ENCODE measurements at regions not wholly inside any gene's neighbourhood (a gene's known extent, or its start where the extent isn't known, plus 50 kb on each side); places are given as distances from the start of the nearest gene placed in this dataset.

DNA sequence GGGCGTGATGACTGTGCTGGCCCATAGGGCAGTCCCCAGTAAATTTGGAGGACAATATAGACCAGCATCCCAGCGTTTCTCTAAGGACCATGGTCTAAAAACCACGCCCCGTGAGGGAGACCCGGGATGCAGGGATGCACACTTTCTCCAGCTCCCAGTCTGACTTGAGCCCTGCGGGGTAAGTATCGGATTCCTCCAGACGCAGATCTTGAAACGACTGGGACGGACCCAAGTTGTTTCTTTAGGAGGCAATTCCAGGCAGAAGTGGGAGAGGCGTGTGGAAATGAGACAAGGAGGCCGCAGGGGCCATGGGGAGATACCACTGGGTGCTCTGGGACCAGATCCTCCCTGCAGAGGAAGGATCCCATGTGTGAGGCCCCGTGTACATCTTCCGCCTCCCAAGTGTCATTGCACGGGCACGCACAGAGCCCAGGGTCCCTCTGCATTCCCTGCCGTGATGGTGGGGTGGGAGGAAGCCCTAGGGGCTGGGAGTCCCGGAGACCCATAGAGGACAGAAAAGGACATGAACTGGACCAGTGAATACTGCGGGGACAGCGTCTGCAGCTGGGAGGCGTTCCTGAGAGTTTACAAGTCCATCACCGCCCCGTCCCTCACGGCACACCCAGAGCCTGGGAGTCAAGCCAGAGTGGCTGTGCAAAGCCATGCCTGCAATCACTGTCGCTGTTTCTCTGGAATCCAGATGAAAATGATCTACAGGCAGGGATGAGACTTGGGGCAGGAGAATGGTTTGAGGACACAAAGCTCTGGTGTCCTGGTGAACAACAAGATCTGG, 522.9 kb downstream of the CDH26 start:
- CTCF ChIA-PET, result interaction anchor here (0.6 kb wide), 1 partner anchor 42 kb away, joined by 3 read pairs; no protein-coding TSS in a partner anchor

GRCh38 chr20:60481743-60482133, 523.5 kb downstream of the CDH26 start:
- peaks cover 5% of the 10 kb centered on the region for H3K27me3 ChIP-seq (ENCODE audit: control insufficient read depth, insufficient read depth, low read length)
- TF ChIP-seq, protein P1, sequence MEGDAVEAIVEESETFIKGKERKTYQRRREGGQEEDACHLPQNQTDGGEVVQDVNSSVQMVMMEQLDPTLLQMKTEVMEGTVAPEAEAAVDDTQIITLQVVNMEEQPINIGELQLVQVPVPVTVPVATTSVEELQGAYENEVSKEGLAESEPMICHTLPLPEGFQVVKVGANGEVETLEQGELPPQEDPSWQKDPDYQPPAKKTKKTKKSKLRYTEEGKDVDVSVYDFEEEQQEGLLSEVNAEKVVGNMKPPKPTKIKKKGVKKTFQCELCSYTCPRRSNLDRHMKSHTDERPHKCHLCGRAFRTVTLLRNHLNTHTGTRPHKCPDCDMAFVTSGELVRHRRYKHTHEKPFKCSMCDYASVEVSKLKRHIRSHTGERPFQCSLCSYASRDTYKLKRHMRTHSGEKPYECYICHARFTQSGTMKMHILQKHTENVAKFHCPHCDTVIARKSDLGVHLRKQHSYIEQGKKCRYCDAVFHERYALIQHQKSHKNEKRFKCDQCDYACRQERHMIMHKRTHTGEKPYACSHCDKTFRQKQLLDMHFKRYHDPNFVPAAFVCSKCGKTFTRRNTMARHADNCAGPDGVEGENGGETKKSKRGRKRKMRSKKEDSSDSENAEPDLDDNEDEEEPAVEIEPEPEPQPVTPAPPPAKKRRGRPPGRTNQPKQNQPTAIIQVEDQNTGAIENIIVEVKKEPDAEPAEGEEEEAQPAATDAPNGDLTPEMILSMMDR (IDR thresholded peaks at IDR 0.05; ENCODE audit: low read depth, low read length), result no peak
- ChIA-PET CTCF (interaction anchor here (0.6 kb wide), 1 partner anchor 42 kb away, joined by 3 read pairs; no protein-coding TSS in a partner anchor), POLR2A (no interaction called here)
- H3K9me3 ChIP-seq (ENCODE audit: control insufficient read depth, insufficient read depth, low read length), result no peaks in the 10 kb centered on the region; the same call in 1 of the 2 replicates
- H3K4me3 ChIP-seq (ENCODE audit: low read depth, low read length), result no peak overlapping the region
- H3K27ac ChIP-seq (ENCODE audit: low read depth, low read length), result no peak overlapping the region
- no peak for DNase-seq (ENCODE audit: low read depth, low spot score)

More for the DNA sequence above, 522.9 kb downstream of the CDH26 start:
- Histone ChIP-seq H3K27me3 (ENCODE audit: control insufficient read depth, insufficient read depth, low read length) (peaks cover 5% of the 10 kb centered on the region), H3K27ac (ENCODE audit: low read depth, low read length) (no peak overlapping the region), H3K9me3 (ENCODE audit: control insufficient read depth, insufficient read depth, low read length) (no peaks in the 10 kb centered on the region; the same call in 1 of the 2 replicates), H3K4me3 (ENCODE audit: low read depth, low read length) (no peak overlapping the region)
- no peak for DNase-seq (ENCODE audit: low read depth, low spot score)
- POLR2A ChIA-PET, result no interaction called here
- TF ChIP-seq, protein P1 (IDR thresholded peaks at IDR 0.05; ENCODE audit: low read depth, low read length), result no peak

GRCh38 chr20:60482221-60483008, 524.2 kb downstream of the CDH26 start:
- POLR2A ChIA-PET, result no interaction called here
- Histone ChIP-seq H3K9me3 (ENCODE audit: control insufficient read depth, insufficient read depth, low read length) (peaks cover 5% of the 10 kb centered on the region; the same call in 1 of the 2 replicates), H3K4me3 (ENCODE audit: low read depth, low read length) (no peak overlapping the region), H3K27me3 (ENCODE audit: control insufficient read depth, insufficient read depth, low read length) (peaks cover 5% of the 10 kb centered on the region), H3K27ac (ENCODE audit: low read depth, low read length) (no peak overlapping the region)
- TF ChIP-seq, protein P1 (IDR thresholded peaks at IDR 0.05; ENCODE audit: low read depth, low read length), result no peak
- DNase-seq (ENCODE audit: low read depth, low spot score), result no peak
- CTCF ChIA-PET, result interaction anchor here (0.6 kb wide), 1 partner anchor 43 kb away, joined by 3 read pairs; no protein-coding TSS in a partner anchor

DNA sequence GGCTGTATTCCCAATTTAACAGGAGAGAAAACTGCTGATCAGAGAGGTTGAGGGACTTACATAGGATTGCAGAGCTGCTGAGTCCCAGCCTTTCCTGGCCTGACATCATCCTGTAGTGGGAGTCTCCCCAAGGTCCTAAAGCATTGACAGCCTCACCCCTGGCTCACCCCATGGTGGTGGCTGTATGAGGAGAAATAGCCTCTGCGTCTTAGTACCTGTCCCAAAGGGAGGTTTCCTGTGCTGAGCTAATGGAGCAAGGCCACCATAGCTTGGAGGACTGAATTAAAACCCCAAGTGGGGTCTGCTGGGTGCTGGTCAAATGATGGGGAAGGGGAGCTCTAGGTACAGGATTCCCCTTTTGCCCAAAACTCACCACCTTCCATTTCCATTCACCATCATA, 525.1 kb downstream of the CDH26 start:
- ChIA-PET POLR2A (no interaction called here), CTCF (no interaction called here)
- H3K27ac ChIP-seq (ENCODE audit: low read depth, low read length), result no peak overlapping the region
- H3K4me3 ChIP-seq (ENCODE audit: low read depth, low read length), result no peak overlapping the region
- TF ChIP-seq, protein P1 (IDR thresholded peaks at IDR 0.05; ENCODE audit: low read depth, low read length), result no peak
- no peak for DNase-seq (ENCODE audit: low read depth, low spot score)
- H3K27me3 ChIP-seq (ENCODE audit: control insufficient read depth, insufficient read depth, low read length), result peaks cover 5% of the 10 kb centered on the region
- H3K9me3 ChIP-seq (ENCODE audit: control insufficient read depth, insufficient read depth, low read length), result peaks cover 5% of the 10 kb centered on the region; the same call in 1 of the 2 replicates

- Histone ChIP-seq H3K9me3 (ENCODE audit: control insufficient read depth, insufficient read depth, low read length) (peaks cover 5% of the 10 kb centered on the region; the same call in 1 of the 2 replicates), H3K27ac (ENCODE audit: low read depth, low read length) (no peak overlapping the region), H3K27me3 (ENCODE audit: control insufficient read depth, insufficient read depth, low read length) (peaks cover 5% of the 10 kb centered on the region), H3K4me3 (ENCODE audit: low read depth, low read length) (no peak overlapping the region)
- TF ChIP-seq, protein P1 (IDR thresholded peaks at IDR 0.05; ENCODE audit: low read depth, low read length), result no peak
- ChIA-PET CTCF (no interaction called here), POLR2A (no interaction called here)
- DNase-seq (ENCODE audit: low read depth, low spot score), result no peak
Measured at GRCh38 chr20:60484316-60484715, 526.1 kb downstream of the CDH26 start.

Data from AG04450 (cell line).